Thoracic aorta (tissue), 2 donors: ENCODE measurements at regions not wholly inside any gene's neighbourhood (a gene's known extent, or its start where the extent isn't known, plus 50 kb on each side); places are given as distances from the start of the nearest gene placed in this dataset.

ENCODE experiments used
- ATAC-seq: fragments of 150-250 bp; one replicate; pipeline ENCODE4 v1.8.0; 2017; ENCODE audit warnings: low read depth; ENCODE audit not compliant: insufficient number of reproducible peaks, low FRiP score
- DNase-seq: peaks from one replicate; pipeline ENCODE4 v3.0.0-alpha.2; 2020; ENCODE audit warnings: low spot score
- H3K27ac ChIP-seq, 2 donors: fragments of 200-600 bp; sonication (generic); 1 replicate in 1 of 2; 2 replicates in 1 of 2; pipeline ENCODE4 v1.5.1; 2016; ENCODE audit warnings: mild to moderate bottlenecking in 2 of 2, moderate library complexity in 2 of 2
- H3K27me3 ChIP-seq: fragments of 200-600 bp; sonication (generic); replicated peaks from 2 replicates; pipeline ENCODE4 v1.6.0; 2016; ENCODE audit warnings: mild to moderate bottlenecking; ENCODE audit not compliant: insufficient read depth
- H3K36me3 ChIP-seq: fragments of 200-600 bp; sonication (generic); one replicate; pipeline ENCODE4 v1.5.1; 2016
- H3K4me1 ChIP-seq, 2 donors: fragments of 200-600 bp; sonication (generic); 1 replicate in 1 of 2; 2 replicates in 1 of 2; pipeline versions ENCODE4 v1.5.1 to v1.6.0; 2016; ENCODE audit warnings: low read depth in 2 of 2, mild to moderate bottlenecking in 1 of 2; ENCODE audit not compliant: control insufficient read depth in 1 of 2
- H3K4me3 ChIP-seq: fragments of 200-600 bp; sonication (generic); 2 replicates; pipeline ENCODE4 v1.5.1; 2016; ENCODE audit warnings: mild to moderate bottlenecking
- H3K9me3 ChIP-seq: fragments of 200-600 bp; sonication (generic); 2 replicates; pipeline ENCODE4 v1.5.1; 2016
- CTCF ChIP-seq: fragments of 200-600 bp; sonication (generic); IDR thresholded peaks from one replicate; pipeline ENCODE4 v1.5.1; 2019; ENCODE audit warnings: antibody characterized with exemption

- ATAC-seq (no peak), DNase-seq (no peak)
- Histone ChIP-seq H3K36me3 (no peaks in the 10 kb centered on the region), H3K4me1 (no peaks in the 10 kb centered on the region), H3K4me3 (no peak overlapping the region), H3K27ac (no peak overlapping the region), H3K27me3 (no peaks in the 10 kb centered on the region), H3K9me3 (no peaks in the 10 kb centered on the region)
- no peak for TF ChIP-seq CTCF
Measured at GRCh38 chr1:50275566-50275965, 147.7 kb downstream of the DMRTA2 start.

GRCh38 chr1:50272912-50273311 lies 150.3 kb downstream of the DMRTA2 start:
- Histone ChIP-seq H3K4me3 (no peak overlapping the region), H3K27ac (no peak overlapping the region), H3K4me1 (no peaks in the 10 kb centered on the region), H3K9me3 (no peaks in the 10 kb centered on the region), H3K27me3 (no peaks in the 10 kb centered on the region), H3K36me3 (no peaks in the 10 kb centered on the region)
- TF ChIP-seq CTCF = no peak
- DNase-seq (no peak), ATAC-seq (no peak)

DNA sequence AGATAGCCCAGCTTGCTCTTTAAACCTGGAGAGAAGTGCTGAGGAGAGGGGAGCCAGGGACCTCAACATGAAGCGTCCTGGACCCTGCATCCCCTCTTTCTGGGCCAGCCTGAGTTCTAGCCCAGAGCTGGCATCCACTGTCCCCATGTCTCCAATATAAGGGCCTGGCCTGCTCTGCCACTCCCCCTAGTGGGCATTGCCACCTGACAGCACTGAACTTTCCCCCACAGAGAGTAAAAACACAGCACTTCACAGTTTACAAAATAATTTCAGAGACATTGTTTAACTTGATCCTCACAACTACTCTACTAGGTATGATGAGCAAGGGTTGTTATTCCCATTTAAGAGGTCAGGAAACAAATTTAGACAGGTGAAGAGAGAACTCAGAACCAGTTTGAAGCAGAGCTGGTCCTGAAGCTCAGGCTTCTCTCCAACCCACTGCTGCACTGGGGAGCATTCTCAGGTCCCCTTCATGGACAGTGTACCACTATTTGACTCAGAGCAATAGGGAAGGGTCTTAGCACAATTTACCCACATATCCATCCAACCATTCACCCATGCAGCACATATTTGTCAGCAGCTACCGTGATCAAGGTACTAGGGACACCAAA lies 151.2 kb downstream of the DMRTA2 start:
- ATAC-seq (no peak), DNase-seq (no peak)
- H3K4me3 ChIP-seq = no peak overlapping the region
- H3K9me3 ChIP-seq = no peaks in the 10 kb centered on the region
- H3K27me3 ChIP-seq = no peaks in the 10 kb centered on the region
- no peaks in the 10 kb centered on the region for H3K4me1 ChIP-seq
- no peaks in the 10 kb centered on the region for H3K36me3 ChIP-seq
- peak; percentile 17 for TF ChIP-seq CTCF
- no peak overlapping the region for H3K27ac ChIP-seq

DNA sequence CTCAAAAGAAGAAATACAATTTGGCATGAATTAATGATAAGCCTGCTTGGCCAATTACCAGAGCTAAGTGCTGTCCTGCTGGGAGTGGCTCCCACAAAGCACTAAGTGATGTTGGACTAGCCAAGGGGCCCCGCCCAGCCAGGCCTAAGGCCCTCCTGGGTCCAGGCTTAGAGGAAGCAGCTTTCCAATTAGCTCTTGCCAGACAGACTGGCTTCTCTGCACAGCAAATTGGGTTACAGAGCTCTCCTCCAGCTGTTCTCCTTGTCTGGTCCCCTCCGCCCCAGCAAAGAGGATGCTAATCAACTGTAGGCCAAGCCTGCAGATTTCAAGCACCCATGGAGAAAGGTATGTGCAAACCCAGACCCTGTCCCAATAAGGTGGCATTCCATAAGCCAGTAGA lies 151.9 kb downstream of the DMRTA2 start:
- Histone ChIP-seq H3K36me3 (no peaks in the 10 kb centered on the region), H3K4me3 (no peak overlapping the region), H3K4me1 (no peaks in the 10 kb centered on the region), H3K27ac (no peak overlapping the region), H3K9me3 (no peaks in the 10 kb centered on the region), H3K27me3 (no peaks in the 10 kb centered on the region)
- TF ChIP-seq CTCF = no peak
- DNase-seq = no peak
- ATAC-seq = no peak

DNA sequence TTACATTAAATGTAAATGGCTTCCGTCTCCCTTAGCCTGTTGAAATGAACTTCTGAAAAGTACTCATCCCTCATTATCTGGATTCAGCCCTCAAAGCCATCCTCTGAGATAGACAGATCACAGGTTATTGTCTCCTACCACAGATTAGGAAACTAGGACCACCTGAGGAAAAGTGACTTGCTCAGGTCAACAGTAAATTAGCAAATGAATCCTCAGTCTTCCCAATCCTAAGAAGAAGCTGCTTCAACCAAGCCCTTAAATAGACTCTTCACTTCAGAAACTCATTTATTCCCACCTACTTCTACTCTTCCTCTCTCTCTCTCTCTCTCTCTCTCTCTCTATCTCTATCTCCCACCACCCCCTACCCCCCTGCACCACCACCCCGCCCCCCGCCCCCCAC lies 152.3 kb downstream of the DMRTA2 start:
- no peak for ATAC-seq
- TF ChIP-seq CTCF = no peak

More for the DNA sequence above, 152.3 kb downstream of the DMRTA2 start:
- H3K27me3 ChIP-seq = no peaks in the 10 kb centered on the region
- no peak for DNase-seq
- H3K4me1 ChIP-seq = no peaks in the 10 kb centered on the region
- H3K9me3 ChIP-seq = no peaks in the 10 kb centered on the region
- H3K36me3 ChIP-seq = no peaks in the 10 kb centered on the region
- H3K4me3 ChIP-seq = no peak overlapping the region
- no peak overlapping the region for H3K27ac ChIP-seq
